ENCODE measurements at regions not wholly inside any gene's neighbourhood (a gene's known extent, or its start where the extent isn't known, plus 50 kb on each side); places are given as distances from the start of the nearest gene placed in this dataset.

DNA sequence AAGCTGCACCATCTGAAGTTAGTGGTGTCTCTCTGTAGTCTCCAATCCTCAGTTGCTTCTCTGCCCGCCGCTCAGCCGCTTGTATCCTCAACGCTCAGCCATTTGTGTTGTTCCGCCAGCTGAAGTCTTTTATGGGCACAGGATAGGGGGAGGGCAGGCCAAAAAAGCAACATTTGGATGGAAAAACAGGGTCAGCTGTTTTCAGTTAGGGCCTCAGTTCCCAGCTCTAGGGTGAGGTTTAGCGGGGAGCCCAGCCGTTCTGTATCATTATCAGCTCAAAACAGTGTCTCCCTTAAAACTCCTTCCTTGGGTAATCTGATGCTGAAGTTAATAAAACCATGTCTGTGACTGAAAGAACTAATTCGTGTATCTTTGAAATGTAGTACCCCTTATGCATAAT, 329.5 kb upstream of the AZI2 start:
- H3K4me3 ChIP-seq (replicated peaks; ENCODE audit: low read depth, low read length), result no peak overlapping the region
- no peak for DNase-seq (ENCODE audit: extremely low read depth, low read depth)
- TF ChIP-seq, protein P1, sequence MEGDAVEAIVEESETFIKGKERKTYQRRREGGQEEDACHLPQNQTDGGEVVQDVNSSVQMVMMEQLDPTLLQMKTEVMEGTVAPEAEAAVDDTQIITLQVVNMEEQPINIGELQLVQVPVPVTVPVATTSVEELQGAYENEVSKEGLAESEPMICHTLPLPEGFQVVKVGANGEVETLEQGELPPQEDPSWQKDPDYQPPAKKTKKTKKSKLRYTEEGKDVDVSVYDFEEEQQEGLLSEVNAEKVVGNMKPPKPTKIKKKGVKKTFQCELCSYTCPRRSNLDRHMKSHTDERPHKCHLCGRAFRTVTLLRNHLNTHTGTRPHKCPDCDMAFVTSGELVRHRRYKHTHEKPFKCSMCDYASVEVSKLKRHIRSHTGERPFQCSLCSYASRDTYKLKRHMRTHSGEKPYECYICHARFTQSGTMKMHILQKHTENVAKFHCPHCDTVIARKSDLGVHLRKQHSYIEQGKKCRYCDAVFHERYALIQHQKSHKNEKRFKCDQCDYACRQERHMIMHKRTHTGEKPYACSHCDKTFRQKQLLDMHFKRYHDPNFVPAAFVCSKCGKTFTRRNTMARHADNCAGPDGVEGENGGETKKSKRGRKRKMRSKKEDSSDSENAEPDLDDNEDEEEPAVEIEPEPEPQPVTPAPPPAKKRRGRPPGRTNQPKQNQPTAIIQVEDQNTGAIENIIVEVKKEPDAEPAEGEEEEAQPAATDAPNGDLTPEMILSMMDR (IDR thresholded peaks at IDR 0.05; ENCODE audit: low read depth, low read length, missing control alignments), result no peak

DNA sequence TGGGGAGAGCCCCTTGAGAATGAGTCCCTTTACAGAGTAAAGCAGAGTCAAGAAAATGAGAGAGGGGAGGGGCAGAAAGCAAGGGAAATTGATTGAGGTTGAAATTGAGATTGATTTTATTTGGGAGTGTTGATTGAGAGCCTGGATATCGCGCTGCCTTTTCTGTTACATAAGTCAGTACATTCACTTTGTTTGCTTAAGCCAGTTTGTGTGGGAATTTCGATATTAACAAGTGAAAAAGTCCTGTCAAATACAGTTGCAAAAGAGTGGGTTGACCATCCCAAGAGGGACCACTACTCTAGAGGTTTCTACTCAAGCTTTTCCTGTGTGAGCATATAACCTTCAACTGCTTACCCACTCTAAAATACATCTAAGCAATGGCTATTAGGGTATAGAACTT, 331.4 kb upstream of the AZI2 start:
- no peak overlapping the region for H3K4me3 ChIP-seq (replicated peaks; ENCODE audit: low read depth, low read length)
- DNase-seq (ENCODE audit: extremely low read depth, low read depth), result no peak
- TF ChIP-seq, protein P1 (IDR thresholded peaks at IDR 0.05; ENCODE audit: low read depth, low read length, missing control alignments), result no peak

DNA sequence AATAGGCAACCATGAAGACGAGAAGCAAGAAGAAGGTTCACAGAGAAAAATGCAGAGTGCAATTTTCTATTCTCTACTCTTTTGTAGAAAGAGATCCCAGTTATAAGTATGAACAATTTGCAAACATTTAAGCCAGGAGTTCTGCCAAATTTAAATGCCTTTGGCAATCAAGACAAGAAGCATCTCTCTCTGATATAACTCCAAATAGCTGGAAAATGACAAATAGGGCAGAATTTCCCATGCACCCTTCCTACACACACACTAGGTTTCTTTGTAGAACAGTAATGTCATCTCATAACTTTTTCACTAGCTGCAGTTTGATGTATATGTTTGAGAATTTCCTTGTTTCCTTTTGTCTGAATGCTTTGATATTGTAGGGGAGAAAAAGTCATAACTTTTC, 333.5 kb upstream of the AZI2 start:
- DNase-seq (ENCODE audit: extremely low read depth, low read depth), result no peak
- no peak overlapping the region for H3K4me3 ChIP-seq (replicated peaks; ENCODE audit: low read depth, low read length)
- TF ChIP-seq, protein P1 (IDR thresholded peaks at IDR 0.05; ENCODE audit: low read depth, low read length, missing control alignments), result no peak

DNA sequence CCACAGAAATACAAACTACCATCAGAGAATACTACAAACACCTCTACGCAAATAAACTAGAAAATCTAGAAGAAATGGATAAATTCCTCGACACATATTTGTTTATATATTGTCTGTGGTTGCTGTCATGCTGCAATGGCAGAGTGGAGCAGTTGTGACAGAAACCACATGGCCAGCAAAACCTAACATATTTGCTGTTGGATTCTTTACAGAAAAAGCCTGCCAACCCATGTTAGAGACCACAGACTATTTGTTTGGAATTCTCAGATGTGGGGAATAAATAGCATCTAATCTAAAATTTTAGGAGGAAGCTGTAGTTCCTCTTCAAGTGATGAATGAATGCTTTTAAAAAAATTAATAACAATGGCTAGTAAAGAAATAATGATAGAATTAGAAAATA, 341.6 kb upstream of the AZI2 start:
- no peak overlapping the region for H3K4me3 ChIP-seq (replicated peaks; ENCODE audit: low read depth, low read length)
- TF ChIP-seq, protein P1 (IDR thresholded peaks at IDR 0.05; ENCODE audit: low read depth, low read length, missing control alignments), result no peak
- DNase-seq (ENCODE audit: extremely low read depth, low read depth), result no peak

DNA sequence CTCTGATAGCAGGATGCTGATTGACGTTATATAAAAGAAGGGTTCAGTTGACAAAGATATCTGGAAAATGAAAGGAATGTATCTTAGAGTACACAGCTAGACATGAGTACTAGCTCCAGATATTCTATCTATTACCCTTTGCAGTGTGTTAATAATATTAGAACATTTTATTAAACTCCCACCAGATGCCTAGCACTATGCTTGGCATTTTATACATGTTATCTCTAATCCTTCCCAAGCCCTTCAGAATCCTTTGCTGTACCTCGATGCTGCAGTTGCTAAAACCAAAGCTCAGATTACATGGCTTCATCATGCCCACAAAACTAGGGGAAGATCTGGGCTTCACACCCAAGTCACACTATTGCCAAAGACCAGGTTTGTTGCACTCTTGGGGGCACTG, 350.1 kb upstream of the AZI2 start:
- H3K4me3 ChIP-seq (replicated peaks; ENCODE audit: low read depth, low read length), result no peak overlapping the region
- no peak for DNase-seq (ENCODE audit: extremely low read depth, low read depth)
- TF ChIP-seq, protein P1 (IDR thresholded peaks at IDR 0.05; ENCODE audit: low read depth, low read length, missing control alignments), result no peak

DNA sequence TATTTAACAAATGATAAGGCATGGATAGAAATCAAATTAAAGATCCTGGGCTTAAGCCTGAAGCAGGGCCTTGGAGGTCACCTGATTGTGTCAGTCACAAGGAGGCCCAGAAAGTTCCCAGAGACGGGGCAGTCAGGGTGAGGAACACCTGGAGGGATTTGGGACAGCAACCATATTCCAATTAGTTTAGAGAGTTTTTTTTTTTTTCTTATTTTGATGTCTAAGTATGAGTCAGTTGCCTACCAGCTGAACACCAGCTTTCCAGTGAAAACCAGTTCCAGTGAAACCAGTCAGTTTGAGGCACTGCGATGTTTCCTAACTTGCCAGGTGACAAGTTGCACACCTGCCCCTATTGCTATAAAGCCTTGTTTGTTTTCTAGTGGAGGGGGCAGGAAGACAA, 350.7 kb upstream of the AZI2 start:
- TF ChIP-seq, protein P1 (IDR thresholded peaks at IDR 0.05; ENCODE audit: low read depth, low read length, missing control alignments), result no peak
- no peak overlapping the region for H3K4me3 ChIP-seq (replicated peaks; ENCODE audit: low read depth, low read length)
- no peak for DNase-seq (ENCODE audit: extremely low read depth, low read depth)

DNA sequence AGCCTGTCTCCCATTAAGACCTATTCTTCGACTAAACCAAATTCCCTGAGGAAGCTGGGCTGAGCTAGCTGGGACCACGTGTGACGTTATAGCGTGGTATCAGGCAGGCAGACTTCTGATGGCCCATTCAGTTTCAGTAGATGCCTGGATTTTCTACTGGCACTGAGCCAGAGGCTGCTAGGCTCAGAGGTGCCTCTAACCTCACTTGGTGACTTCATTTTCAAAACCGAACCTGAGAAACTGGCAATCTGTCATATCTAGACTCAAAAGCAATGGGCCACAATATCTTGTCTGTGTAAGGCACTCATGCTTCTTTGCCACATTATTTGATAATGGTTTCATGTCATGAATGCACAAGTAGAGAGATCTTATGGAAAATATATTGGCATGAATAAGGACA, 352.1 kb upstream of the AZI2 start:
- DNase-seq (ENCODE audit: extremely low read depth, low read depth), result no peak

More for the DNA sequence above, 352.1 kb upstream of the AZI2 start:
- no peak overlapping the region for H3K4me3 ChIP-seq (replicated peaks; ENCODE audit: low read depth, low read length)
- TF ChIP-seq, protein P1 (IDR thresholded peaks at IDR 0.05; ENCODE audit: low read depth, low read length, missing control alignments), result no peak

Measured in HFF-Myc (cell line).